ENCODE measurements at regions not wholly inside any gene's neighbourhood (a gene's known extent, or its start where the extent isn't known, plus 50 kb on each side); places are given as distances from the start of the nearest gene placed in this dataset.
"Not testable (repeated sequence)": the region's sequence is repeated elsewhere in the genome, so short reads cannot be mapped to it uniquely, and the experiment has no call there.

GRCh38 chr3:18527691-18528090 is 102.6 kb upstream of the SATB1 start:
- no peak for DNase-seq

GRCh38 chr3:18526667-18527066 is 101.5 kb upstream of the SATB1 start:
- no peak for DNase-seq

- not testable (repeated sequence) for DNase-seq
Measured at GRCh38 chr3:18516170-18516569, 91.0 kb upstream of the SATB1 start.

GRCh38 chr3:18513091-18513490 is 88.0 kb upstream of the SATB1 start:
- no peak for DNase-seq

- DNase-seq: no peak
Measured at GRCh38 chr3:18512007-18512406, 86.9 kb upstream of the SATB1 start.

- no peak for DNase-seq
Measured at GRCh38 chr3:18510947-18511346, 85.8 kb upstream of the SATB1 start.

- DNase-seq: no peak
Measured at GRCh38 chr3:18507333-18507732, 82.2 kb upstream of the SATB1 start.

GRCh38 chr3:18505056-18505455 is 79.9 kb upstream of the SATB1 start:
- no peak for DNase-seq

- no peak for DNase-seq
Measured at GRCh38 chr3:18501679-18502343, 76.7 kb upstream of the SATB1 start.

- DNase-seq: no peak
Measured at GRCh38 chr3:18500322-18500721, 75.2 kb upstream of the SATB1 start.

- DNase-seq: no peak
Measured at GRCh38 chr3:18499301-18499700, 74.2 kb upstream of the SATB1 start.

GRCh38 chr3:18494251-18494650 is 69.1 kb upstream of the SATB1 start:
- no peak for DNase-seq

GRCh38 chr3:18489939-18490338 is 64.8 kb upstream of the SATB1 start:
- DNase-seq: no peak

GRCh38 chr3:18483226-18483625 is 58.1 kb upstream of the SATB1 start:
- DNase-seq: no peak

GRCh38 chr3:18481946-18482548 is 56.9 kb upstream of the SATB1 start:
- no peak for DNase-seq

- DNase-seq: no peak
Measured at GRCh38 chr3:18477620-18478019, 52.5 kb upstream of the SATB1 start.

Data from NCI-H2081 treated with DMSO at 0.1 percent for 48 hours (cell line).